ENCODE measurements at regions not wholly inside any gene's neighbourhood (a gene's known extent, or its start where the extent isn't known, plus 50 kb on each side); places are given as distances from the start of the nearest gene placed in this dataset.

DNA sequence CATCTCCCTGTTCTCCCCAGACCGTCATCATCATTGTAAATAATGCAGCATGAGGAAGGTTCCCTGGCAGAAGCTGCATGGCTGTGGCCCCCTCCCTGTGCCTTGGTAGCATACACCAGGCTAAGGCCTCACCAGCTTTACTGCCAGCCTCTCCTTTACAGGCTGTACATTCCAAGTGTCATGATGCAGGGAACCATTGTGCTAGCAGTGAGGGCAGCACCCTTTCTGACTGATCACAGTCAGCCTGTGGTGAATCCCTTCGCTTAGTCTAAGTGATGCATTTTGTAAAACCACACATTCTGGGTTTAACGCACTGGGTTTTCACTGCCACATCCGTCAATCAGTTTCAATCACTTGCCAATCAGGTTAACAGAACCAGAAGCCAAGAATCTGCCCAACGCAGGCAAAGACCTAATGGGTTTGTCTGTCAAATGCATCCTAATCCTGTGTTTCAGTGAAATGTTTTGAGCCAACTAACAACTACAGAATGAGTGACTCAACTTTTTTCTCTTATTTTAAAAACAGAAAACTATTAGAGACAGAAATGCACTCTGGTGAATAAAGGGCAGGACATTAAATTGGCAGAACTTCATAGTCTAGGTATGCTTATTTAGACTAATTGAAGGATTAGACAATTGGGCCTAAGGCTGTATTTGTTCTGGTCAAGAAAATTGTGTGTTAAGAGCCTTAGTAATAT is 225.9 kb upstream of the DPH6 start:
- DNase-seq (ENCODE audit: low read depth), result no peak

DNA sequence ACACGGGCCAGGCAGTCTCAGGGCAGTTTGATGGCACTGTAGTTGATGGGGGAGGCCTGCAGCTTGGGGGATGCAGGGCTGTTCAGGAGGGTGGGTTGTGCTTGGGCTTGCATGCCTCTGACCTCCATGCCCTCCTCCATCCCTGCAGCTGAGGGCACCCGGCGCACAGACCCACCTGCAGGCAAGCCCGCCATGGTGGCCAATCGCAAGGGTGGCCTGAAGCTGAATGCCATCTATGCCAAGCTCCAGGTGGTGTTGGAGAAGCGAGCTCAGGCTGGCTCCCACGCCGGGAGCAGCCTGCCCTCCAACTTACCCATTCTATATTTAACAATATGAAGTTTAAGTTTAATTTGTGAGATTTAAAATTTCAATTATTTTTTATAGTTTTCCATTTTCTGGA is 228.7 kb upstream of the DPH6 start:
- no peak for DNase-seq (ENCODE audit: low read depth)

DNA sequence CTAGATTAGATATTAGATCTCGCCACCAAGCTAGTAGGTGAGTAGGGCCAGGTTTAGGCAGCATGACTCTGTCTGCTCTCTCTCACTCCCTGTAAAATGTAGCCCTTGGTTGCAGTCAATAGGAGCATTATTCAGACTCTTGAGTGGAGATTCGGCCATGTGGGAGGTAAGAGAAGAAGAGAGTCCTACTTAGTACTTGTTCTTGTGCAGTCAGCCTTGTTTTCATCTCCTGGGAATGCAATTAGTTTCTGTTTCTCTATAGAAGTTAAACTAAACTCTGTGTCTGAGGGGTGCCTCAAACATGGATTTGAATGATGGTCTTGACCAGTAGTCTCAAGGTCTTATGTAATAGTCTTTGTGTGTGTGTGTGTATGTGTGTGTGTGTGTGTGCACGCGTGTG is 229.5 kb upstream of the DPH6 start:
- DNase-seq (ENCODE audit: low read depth), result no peak

DNA sequence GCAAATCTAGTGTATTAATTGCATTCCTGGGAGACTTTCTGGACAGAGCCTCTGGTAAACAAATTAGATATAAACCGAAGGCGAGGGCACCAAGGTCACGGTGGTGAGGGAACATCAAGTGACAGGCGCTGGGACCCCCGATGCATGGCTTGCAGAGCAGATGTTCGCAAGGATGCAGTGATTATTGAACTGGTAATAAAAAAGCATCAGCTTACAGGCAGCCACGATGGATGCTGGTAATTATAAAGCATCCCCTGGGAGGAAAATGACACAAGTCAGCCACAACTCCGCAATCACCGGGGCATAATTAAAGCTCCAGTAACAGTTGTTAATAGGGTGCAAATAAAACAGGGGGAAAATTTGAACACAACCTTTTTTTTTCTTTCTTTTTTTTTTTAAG is 231.1 kb upstream of the DPH6 start:
- no peak for DNase-seq (ENCODE audit: low read depth)

DNA sequence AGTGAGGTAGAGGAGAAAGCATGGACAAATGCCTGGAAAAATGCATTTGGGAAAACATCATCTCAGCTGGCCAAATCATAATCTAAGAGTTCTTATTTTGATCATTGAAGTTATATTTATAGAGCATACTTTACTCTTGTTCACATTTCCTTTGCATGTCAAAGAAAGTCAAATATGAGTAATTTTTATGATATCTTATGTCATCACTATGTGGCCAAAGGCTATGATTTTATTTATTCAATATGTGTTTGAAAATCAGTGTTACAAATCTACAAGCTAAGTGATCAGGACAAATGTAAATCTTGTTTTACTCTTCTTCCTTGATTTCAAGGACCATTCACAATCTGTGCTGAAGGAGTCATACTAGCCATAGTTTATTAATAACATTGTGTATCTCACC is 237.2 kb upstream of the DPH6 start:
- no peak for DNase-seq (ENCODE audit: low read depth)

DNA sequence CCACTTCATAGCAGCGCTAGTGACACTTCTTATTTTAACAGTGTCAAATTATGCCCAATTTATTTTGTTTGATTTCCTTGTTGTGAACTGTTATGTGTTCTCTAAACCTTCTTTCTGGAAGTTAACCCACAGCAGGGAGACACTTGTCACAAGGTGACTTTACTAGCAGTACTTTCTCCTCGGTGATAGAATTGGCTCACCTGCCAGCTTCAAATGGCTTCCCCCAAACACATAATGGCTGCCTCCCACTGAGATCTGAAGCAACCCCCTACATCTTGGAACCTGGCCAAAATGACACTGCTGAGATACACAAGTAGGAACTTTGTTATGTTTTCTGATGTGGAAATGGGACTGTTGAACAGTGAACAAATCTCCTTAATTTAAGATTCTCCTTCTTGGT is 238.8 kb upstream of the DPH6 start:
- no peak for DNase-seq (ENCODE audit: low read depth)

DNA sequence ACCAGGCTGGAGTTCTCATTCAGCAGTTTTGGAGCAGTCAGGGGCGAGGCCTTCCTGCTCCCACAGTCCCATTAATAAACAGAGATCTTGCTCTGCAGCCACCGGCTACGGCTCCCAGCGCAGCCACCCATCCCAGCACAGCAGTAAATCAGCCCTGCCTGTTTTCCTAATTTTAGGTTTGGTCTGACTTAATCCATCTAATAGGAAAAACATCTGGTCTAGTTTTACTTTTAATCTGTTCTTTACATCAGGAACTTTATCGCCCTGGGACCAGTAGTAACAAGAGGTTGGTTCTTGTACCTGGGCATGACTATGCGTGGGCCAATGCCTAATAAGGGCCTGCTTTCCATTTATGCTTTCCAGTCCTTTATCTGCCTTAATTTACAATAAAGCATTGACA is 264.0 kb upstream of the DPH6 start:
- DNase-seq (ENCODE audit: low read depth), result no peak

DNA sequence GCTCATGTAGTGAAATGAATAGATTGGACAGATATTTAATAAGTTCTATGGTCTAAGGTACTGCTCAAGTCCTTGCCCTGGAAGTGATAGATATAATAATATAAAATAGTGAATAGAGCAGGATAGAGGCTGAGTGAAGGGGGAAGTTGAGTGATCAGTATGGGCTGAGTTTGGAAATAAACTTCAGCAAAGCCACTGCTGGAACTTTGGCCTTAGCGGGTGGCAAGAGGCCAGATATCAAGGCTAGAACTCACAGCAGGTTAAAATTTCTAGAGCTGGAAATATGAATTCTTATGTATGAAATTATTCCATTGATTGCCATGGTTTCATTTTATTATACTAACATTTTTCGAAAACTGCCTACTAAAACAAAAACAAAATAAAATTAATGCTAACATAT is 267.6 kb upstream of the DPH6 start:
- DNase-seq (ENCODE audit: low read depth), result no peak

DNA sequence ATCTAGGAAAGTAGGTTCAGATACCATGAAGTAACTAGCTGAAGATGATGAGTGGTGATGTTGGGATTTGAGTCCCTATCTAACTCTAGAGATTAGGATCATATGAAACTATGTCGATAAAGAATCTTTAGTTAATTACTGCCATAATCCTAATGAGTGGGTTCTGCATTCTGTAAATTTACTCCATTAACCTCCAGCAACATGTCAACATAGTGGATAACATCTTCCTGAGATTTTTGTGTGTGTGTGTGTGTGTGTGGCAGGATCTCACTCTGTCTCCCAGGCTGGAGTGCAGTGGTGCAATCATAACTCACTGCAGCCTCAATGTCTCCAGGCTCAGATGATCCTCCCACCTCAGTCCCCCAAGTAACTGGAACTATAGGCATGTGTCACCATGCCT is 272.9 kb upstream of the DPH6 start:
- no peak for DNase-seq (ENCODE audit: low read depth)

DNA sequence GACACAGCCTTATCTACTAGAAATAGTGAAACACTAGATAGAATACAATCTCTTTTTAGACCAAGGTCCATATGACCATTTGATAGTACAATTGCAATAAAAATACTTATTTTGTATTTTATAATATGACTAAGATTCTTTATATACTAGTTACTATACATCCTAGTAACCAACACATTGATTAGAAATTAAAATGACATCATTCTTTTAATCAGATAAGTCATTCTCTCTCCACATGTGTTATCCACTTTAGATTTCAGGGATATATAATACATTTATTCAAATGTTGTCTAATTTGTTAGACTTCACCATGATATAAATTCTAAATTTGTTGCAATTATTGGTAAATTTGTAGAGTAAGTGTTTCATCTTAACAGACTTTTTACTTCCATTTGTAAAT is 276.2 kb upstream of the DPH6 start:
- no peak for DNase-seq (ENCODE audit: low read depth)

DNA sequence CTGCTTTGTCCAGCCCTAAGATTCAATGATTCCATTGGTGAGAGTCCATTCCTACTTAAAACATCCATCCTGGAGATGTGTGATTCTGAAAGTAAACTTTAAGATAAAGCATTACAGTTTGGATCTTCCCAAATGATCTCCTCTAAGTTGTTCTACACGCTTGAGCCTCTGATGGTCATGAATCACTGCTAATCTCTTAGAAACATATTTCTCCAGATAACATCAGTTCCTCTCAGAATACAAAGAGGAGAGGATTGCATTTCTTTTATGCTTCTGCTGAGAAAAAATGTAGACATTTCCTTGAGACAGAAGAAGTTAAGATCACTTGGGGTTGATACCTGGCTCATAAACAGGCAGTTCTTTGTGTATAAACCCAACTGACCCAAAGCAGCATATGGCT is 281.2 kb upstream of the DPH6 start:
- DNase-seq (ENCODE audit: low read depth), result no peak

DNA sequence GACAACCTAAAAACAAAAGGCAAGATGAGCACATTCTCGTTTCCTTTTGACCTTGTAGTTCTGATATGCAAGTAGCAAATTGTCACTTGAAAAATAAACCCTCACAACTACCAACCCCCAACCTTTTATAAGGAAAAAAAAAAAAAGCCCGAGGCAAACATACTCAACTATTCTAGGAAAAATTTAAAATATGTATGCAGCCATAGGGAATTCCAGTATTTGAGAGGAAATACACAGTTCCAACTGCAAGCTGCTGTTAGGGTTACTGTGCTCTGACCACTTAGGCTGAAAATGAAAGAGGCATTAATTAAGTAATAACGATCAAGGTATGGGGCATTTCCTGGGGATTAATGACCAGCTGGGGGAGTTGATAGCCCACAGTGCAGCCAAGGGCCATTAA is 281.9 kb upstream of the DPH6 start:
- DNase-seq (ENCODE audit: low read depth), result no peak

DNA sequence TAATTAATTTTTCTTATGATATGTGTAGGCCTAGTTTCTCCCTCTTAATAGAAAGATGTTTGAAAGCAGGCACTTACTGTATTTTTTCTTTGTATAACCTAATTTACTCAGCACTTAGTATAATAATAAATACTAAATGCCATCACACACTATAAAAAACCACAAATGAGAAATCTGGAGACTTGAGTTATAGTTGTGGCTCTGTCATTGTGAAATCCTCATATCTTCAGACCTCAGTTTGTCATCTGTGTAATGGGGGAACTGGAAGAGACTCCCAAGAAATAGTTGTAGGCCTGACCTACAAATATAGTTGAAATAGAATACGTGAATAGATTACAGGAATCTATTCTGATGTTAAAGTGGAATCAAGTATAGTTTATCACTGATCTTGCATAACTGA is 287.6 kb upstream of the DPH6 start:
- DNase-seq (ENCODE audit: low read depth), result no peak

DNA sequence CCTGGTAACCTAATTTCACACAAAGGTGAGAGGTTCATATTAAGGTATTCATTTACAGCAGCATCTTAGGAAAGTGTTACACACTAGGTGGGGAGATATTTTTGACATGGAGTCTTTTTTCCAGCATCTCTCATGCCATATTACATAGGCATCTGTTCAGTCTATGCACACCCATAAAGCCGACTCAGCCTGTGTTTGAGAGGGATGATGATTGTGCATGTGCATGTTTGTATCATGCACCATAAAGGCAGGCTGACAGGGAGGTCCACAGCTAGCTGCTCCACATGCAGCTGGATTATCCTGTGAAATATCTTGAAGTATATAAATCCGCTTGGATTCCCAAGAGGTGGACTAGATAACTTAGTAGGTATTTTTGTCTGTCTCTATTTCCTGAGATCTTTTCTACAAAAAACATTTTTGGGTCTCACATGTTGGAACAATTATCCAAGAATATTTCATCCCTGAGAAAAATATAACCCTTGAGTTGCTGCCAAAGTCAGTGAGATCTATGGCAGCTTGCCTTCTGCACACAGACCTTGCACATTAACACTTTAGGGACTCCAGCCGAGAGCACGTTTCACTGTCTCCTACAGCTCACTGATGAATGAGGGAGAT is 288.4 kb upstream of the DPH6 start:
- no peak for DNase-seq (ENCODE audit: low read depth)

DNA sequence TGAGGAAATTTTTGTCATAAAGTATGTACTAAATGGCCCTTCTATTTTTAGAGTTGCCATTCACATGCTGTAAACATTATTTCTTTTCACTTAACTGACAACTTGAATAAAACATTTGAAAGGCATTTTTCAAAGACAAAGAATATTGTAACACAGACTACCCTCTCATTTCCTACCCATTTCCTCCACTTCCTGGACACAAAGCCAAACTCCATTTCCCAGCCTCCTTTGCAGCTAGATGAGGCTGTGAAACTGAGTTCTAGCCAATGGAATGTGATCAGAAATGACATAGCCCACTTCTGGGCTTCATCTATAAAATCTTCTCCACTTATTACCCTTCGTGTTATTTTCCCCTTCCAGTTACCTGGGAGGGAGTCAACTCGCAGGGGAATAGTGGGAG is 288.9 kb upstream of the DPH6 start:
- no peak for DNase-seq (ENCODE audit: low read depth)

DNA sequence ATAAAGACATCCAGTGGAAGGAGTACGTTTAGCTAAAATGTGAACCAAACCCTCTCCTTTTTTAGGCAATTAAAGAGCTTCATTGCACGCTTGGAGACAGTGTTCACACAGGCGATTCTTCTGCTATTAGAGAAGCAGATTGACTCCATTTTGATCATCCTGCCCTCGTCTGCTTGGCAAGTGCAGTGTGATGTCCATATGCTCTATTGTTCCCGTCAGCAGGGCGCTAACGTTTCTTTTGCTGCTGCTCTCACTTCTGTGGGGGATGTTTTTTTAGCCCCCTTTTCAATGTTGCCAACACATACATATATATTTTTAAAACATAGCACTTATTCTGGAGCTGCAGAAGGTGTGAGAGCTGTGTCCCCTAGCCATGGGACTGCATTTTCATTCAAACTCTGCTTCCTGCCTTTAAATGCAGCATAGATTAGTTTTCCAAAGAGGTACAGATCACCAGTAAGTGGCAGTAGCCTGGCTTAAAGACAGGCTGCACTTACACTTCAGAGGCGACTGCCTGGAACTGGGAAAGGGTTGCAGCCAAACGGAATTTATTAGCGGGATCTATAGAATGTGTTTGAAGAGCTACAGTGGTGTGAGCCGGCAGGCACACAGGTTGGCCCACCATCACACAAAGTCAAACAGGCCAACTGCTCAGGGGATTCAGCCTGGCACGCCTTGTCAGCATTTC is 292.6 kb upstream of the DPH6 start:
- DNase-seq (ENCODE audit: low read depth), result no peak

DNA sequence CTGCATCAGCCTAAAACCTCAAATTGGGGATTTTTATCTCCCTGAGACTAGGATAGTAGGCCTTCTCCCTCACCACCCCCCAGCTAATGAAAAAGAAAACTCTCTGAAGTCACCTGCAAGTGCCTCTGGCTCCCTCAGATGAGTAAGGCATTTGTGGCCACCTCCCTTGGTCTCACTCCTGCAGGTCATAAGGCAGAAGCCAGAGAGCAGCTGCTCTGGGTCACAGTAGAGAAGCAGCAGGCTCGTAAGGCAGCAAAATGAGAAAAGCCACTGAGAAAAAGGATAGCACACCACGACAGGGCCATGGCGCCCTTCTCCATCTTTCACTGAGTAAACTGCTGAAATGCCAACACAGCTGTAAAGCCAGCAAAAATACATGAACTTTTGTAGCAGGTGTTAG is 296.7 kb upstream of the DPH6 start:
- DNase-seq (ENCODE audit: low read depth), result no peak

DNA sequence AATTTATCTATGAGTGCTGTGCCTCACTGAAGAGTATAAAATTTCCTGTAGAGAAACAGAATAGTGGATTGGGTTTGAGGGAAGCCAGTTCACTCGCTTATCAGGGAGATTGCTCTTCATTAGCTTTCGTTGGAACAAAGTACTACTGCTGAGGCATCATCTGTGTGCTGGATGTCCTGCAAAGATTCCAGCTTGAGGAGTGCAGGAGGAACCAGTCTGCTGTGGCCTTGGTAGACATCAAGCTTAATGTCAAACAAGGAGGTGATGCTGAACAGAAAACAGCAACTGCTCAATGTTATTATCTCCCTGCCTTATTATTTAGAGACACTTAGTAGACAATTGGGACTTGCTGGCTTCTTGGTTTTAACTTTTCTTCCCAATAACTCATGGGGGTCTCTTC is 297.5 kb upstream of the DPH6 start:
- DNase-seq (ENCODE audit: low read depth), result no peak

DNA sequence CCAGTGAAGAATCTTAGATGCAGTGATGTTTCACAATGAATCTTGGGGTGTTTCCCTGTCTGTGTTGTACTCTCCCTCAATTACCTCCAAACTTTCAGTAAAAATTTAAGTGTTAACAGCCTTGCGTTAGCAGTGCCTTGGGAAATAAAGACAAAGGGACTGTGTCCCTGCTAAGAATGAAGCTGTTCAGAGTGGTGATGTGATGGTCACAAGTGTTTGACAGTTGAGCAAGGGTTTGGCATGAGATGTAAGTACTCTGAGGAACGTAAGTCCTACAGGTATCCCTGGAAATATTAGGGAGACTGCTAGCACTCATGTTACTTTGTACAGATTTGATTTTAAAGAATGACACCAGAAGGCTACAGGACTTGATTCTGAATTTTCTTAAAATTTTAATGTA is 304.3 kb upstream of the DPH6 start:
- DNase-seq (ENCODE audit: low read depth), result no peak

DNA sequence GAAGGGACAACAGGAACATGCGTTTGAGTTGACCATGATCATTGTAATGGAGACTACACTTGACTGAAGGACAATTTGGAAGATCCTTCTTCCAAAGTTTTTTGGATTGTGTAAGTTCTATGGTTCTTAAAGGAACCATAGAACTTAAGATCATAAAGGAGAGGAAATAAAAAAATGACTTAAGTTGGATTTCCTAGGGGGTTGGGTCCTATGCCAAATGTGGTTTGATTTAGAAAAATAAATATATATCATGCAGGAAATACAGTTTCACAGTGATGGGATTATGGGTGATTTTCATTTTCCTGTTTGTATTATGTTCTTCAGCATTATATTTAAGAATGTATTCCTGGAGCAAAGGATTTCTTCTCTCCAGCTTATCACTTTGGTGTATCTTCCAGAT is 305.5 kb upstream of the DPH6 start:
- DNase-seq (ENCODE audit: low read depth), result no peak

DNA sequence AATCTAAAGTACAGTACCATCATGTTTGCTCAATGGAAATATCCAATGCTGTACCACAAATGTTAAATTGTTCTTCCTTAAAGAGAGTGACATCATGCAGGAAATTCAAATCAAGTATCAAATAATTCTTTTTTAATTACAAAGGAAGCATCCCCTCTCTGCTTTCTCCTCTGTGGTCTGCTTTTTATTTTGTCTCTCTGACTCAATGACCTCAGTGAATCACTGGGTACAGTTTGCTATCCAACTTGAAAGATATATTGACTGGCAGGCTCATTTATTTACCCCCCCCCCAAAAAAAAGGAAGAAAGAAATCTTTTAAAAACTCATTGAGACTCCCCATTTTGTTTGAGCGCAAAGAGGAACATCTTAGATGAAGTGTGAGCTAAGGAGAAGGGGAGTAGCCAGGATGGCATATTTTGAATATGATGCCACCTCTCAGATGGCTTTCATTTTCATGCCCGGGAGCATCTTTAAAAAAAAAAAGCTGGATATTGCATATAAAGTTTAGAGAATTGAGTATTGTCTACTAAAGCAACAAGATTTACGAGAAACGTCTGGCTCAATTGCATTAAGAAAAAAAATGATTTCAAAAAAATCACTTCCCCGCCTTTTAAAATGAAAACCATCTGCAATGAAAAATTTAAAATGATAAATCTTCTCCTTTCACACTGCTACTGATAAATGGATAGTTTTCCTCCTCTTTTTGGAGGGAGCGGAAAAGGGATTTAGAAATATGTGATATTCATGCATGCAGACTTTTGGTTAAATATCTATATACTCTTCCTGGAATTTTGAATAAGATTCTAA is 307.1 kb upstream of the DPH6 start:
- DNase-seq (ENCODE audit: low read depth), result no peak

DNA sequence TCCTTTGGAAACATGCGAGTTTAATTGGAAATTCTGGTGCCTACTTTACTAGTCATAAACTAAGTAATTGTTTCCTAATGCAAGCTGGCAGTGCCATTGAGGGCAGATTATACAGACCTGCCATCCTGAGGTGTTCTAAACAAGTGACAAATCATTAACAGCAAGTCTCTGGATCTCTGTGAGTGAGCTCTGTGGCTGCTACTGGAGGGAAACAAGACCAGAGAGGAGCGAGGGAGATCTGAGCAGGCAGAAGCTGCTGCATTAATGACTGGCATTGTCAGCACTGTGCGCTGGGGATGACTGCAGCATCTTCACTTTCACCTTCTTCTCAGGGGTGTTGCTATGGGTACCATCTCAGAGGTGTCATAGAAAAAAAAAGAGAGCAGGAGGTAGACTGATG is 308.4 kb upstream of the DPH6 start:
- no peak for DNase-seq (ENCODE audit: low read depth)

Data from HS-5 (cell line).